HFFc6 (cell line): ENCODE measurements at regions not wholly inside any gene's neighbourhood (a gene's known extent, or its start where the extent isn't known, plus 50 kb on each side); places are given as distances from the start of the nearest gene placed in this dataset.

Experiments
- DNase-seq: peaks from one replicate; pipeline ENCODE4 v3.0.0-alpha.2; 2018
- H3K27ac Mint-ChIP-seq: 2 replicates; pipeline ENCODE4 v1.8.0; 2020; ENCODE audit warnings: mild to moderate bottlenecking, mixed read lengths
- H3K27me3 Mint-ChIP-seq: 2 replicates; pipeline ENCODE4 v1.8.0; 2021; ENCODE audit warnings: mild to moderate bottlenecking, moderate library complexity, mixed read lengths; ENCODE audit not compliant: insufficient read depth
- H3K36me3 Mint-ChIP-seq: 2 replicates; pipeline ENCODE4 v1.8.0; 2021; ENCODE audit warnings: low read depth, mixed read lengths
- H3K4me1 Mint-ChIP-seq: 2 replicates; pipeline ENCODE4 v1.8.0; 2020; ENCODE audit warnings: low read depth, mixed read lengths
- H3K4me3 Mint-ChIP-seq: 2 replicates; pipeline ENCODE4 v1.8.0; 2020; ENCODE audit warnings: mild to moderate bottlenecking, moderate library complexity, mixed read lengths
- H3K9me3 Mint-ChIP-seq: 2 replicates; pipeline ENCODE4 v1.8.0; 2020; ENCODE audit warnings: mild to moderate bottlenecking, mixed read lengths
- TF ChIP-seq, protein P1 (sequence below): fragments of 200-600 bp; sonication (generic); IDR thresholded peaks from 2 replicates; pipeline ENCODE4 v1.5.0; 2021; ENCODE audit warnings: antibody characterized with exemption, mild to moderate bottlenecking

- Mint-ChIP-seq H3K27ac (no peak overlapping the region), H3K27me3 (peaks cover 2% of the 10 kb centered on the region), H3K36me3 (no peaks in the 10 kb centered on the region), H3K4me3 (no peak overlapping the region), H3K9me3 (no peaks in the 10 kb centered on the region), H3K4me1 (no peaks in the 10 kb centered on the region)
- TF ChIP-seq, protein P1, sequence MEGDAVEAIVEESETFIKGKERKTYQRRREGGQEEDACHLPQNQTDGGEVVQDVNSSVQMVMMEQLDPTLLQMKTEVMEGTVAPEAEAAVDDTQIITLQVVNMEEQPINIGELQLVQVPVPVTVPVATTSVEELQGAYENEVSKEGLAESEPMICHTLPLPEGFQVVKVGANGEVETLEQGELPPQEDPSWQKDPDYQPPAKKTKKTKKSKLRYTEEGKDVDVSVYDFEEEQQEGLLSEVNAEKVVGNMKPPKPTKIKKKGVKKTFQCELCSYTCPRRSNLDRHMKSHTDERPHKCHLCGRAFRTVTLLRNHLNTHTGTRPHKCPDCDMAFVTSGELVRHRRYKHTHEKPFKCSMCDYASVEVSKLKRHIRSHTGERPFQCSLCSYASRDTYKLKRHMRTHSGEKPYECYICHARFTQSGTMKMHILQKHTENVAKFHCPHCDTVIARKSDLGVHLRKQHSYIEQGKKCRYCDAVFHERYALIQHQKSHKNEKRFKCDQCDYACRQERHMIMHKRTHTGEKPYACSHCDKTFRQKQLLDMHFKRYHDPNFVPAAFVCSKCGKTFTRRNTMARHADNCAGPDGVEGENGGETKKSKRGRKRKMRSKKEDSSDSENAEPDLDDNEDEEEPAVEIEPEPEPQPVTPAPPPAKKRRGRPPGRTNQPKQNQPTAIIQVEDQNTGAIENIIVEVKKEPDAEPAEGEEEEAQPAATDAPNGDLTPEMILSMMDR, result no peak
- DNase-seq, result no peak
These were observed 352.7 kb upstream of the NAV3 start for GRCh38 chr12:77477907-77478533.

GRCh38 chr12:77471801-77472200 is 358.9 kb upstream of the NAV3 start:
- TF ChIP-seq, protein P1, result no peak
- Mint-ChIP-seq H3K4me3 (no peak overlapping the region), H3K4me1 (no peaks in the 10 kb centered on the region), H3K27me3 (no peaks in the 10 kb centered on the region), H3K27ac (no peak overlapping the region), H3K9me3 (no peaks in the 10 kb centered on the region; the same call in 1 of the 2 replicates), H3K36me3 (no peaks in the 10 kb centered on the region)
- DNase-seq, result no peak

DNA sequence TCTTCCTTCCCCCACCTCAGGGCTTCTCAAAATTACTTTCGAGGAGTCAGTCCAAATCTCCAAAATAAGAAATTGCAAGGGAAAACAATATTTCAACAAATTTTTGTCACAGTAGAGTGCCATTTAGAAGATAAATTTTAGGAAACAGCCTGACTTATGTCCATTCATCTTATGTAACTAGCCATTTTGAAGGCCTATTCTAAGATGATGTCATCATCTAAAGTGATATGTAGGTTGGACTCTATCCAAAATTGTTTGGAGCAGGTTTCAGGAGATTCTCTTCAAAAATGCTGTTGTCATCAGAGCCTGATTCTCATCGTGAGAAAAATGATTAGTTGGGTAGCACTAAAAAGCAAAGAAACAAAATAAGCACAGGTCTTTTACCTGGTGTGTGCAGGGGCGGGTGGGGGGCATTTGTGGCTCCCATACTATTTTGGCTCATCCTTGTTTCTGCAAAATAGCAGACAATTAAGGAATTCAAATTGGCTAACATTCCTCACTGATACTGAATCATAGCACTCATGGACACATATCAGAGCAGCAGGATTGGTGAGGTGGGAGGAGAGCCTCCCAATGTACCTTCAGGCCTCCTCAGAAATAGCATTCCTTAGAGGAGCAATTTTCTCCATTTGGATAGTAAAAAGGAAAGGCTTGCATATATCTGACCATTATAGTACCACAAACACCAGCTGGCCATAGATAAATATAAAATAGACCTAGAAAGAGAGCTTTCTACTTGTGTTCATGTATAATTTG is 360.9 kb upstream of the NAV3 start:
- no peaks in the 10 kb centered on the region for H3K4me1 Mint-ChIP-seq
- no peak overlapping the region for H3K27ac Mint-ChIP-seq
- H3K4me3 Mint-ChIP-seq, result no peak overlapping the region
- H3K27me3 Mint-ChIP-seq, result no peaks in the 10 kb centered on the region
- no peaks in the 10 kb centered on the region; the same call in 1 of the 2 replicates for H3K9me3 Mint-ChIP-seq
- H3K36me3 Mint-ChIP-seq, result no peaks in the 10 kb centered on the region
- no peak for DNase-seq
- TF ChIP-seq, protein P1, result no peak

- Mint-ChIP-seq H3K4me1 (no peaks in the 10 kb centered on the region), H3K36me3 (no peaks in the 10 kb centered on the region), H3K4me3 (no peak overlapping the region), H3K9me3 (no peaks in the 10 kb centered on the region), H3K27ac (no peak overlapping the region), H3K27me3 (no peaks in the 10 kb centered on the region)
- no peak for DNase-seq
- TF ChIP-seq, protein P1, result no peak
These were observed 377.3 kb upstream of the E2F7 start for GRCh38 chr12:77442633-77443032.

DNA sequence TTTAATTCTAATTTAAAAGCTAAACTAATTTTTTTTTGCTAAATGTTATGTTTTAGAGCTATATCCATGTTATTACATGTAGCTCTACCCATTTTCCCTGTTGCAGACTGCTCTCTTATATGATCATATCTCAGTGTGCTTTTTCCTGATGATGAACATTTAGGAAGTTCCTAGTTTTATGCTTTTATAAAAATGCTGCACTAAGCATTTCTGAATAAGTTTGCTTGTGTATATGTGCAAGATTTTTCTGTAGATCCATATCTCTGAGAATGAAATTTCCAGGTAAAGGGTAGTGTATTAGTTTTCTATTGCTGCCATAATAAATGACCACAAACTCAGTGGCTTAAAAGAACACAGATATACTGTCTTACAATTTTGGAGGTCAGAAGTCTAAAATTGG is 374.4 kb upstream of the E2F7 start:
- H3K4me3 Mint-ChIP-seq, result no peak overlapping the region
- no peak overlapping the region for H3K27ac Mint-ChIP-seq
- no peaks in the 10 kb centered on the region for H3K4me1 Mint-ChIP-seq
- H3K36me3 Mint-ChIP-seq, result no peaks in the 10 kb centered on the region
- no peak for DNase-seq
- TF ChIP-seq, protein P1, result no peak
- no peaks in the 10 kb centered on the region for H3K27me3 Mint-ChIP-seq
- no peaks in the 10 kb centered on the region for H3K9me3 Mint-ChIP-seq
